HG03575 (cell line): ENCODE measurements at regions not wholly inside any gene's neighbourhood (a gene's known extent, or its start where the extent isn't known, plus 50 kb on each side); places are given as distances from the start of the nearest gene placed in this dataset.

ENCODE experiments used
- ATAC-seq: cut with Tn5 transposase; IDR thresholded peaks from one replicate; pipeline ENCODE4 v1.9.1; 2021; ENCODE audit not compliant: unreplicated experiment, insufficient number of reproducible peaks, low FRiP score; ENCODE audit errors: extremely low read depth

DNA sequence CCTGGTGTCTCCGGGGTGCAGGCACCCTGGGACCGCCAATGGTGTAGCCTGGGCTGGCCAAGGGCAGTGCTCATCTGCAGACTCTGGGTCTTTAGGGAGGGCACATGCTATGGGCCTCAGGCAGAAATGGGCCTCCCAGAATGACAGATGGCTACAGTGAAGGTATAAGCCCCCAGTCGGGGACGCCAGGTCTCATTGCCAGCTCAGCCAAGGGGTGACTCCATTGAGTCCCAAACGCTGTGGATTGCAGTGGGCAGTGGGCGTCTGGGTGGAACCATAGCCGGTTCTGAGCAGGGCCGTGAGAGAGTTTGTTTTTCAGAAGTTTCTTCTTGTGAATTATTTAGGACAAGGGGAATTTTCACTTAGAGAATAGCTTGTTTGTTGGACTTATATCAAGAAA lies 516.9 kb downstream of the TBC1D22A start:
- no peak for ATAC-seq

GRCh38 chr22:47278655-47279054 lies 516.2 kb downstream of the TBC1D22A start:
- ATAC-seq, result no peak

DNA sequence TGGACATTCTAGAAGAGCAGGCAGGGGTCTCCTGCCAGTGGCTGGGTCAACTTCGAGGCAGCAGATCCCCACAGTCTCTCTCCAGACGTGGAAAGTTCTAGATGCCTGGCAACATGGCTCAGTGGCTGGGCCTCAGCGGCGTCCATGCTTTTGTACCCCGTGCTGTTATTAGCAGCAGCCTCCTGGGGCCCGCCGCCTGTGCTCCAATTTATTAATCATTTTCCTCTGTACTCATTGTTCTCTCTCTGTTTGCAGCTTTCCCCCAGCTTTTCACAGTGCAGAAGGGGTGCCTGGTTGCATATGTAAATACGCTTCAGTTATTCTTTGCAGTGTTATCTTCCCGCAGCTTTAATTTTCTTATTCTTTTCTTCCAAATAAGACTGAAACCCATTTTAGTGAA lies 515.1 kb downstream of the TBC1D22A start:
- no peak for ATAC-seq

GRCh38 chr22:47276991-47277390 lies 514.5 kb downstream of the TBC1D22A start:
- no peak for ATAC-seq

- ATAC-seq, result no peak
Observed at GRCh38 chr22:47276450-47276820, 514.0 kb downstream of the TBC1D22A start.

- ATAC-seq, result no peak
Observed at GRCh38 chr22:47275605-47276449, 513.4 kb downstream of the TBC1D22A start.

GRCh38 chr22:47274196-47274595 lies 511.7 kb downstream of the TBC1D22A start:
- ATAC-seq, result no peak

DNA sequence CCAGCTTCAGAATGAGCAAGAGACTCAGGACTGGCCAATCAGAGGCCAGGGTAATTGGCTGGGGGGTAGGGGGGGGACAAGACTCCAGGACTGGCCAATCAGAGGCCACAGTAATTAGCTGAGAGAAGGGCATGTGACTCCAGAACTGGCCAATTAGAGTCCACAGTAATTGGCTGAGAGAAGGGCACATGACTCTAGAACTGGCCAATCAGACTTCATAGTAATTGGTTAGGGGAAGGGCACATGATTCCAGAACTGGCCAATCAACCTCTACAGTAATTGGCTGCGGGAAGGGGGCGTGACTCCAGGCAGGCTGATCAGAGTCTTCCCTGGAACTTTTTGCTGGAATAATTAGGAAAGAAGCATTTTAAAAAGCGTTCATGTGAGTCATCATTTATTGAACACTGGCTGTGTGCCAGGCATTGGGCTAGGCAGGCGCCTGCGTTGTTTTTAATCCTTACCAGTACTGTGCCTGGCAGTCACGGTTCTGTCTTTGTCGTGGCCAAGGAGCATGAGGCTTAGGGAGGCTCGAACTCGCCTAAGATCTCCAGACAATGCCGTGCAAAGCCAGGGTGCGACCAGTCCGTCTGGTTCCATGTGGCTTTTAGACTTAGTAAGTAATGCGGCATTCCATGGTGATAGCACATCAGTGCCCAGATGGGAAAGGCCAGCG lies 508.1 kb downstream of the TBC1D22A start:
- no peak for ATAC-seq

DNA sequence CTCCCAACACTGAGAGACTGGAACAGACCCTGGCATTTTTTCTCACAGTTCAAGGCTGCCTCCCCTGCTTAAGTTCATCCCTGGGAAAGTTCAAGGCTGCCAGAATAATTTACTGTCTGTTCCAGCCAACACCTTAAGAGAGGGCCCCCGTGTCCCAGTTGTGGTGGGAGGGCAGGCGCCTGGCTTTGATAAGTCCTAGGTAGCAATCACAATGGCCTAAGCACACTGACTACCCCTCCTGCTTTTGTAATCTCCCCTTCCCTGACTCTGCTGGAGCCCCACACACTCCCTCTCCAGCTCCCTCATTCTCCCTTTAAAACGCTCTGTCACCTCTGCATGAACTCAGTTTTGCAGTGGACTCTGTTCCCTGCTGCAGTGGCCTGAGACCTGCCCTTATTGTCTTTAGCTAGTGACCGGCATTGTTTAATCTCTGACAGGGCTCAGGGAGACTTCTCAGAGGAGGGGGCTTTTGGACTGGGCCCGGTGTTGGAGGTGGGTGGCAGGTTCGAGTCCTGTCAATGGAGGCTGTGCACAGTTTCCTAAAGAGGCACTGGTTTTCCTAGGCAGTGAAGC lies 507.2 kb downstream of the TBC1D22A start:
- no peak for ATAC-seq

GRCh38 chr22:47267513-47268282 lies 505.2 kb downstream of the TBC1D22A start:
- ATAC-seq, result no peak

GRCh38 chr22:47266329-47266728 lies 503.9 kb downstream of the TBC1D22A start:
- no peak for ATAC-seq

- no peak for ATAC-seq
Observed at GRCh38 chr22:47260551-47260950, 498.1 kb downstream of the TBC1D22A start.

DNA sequence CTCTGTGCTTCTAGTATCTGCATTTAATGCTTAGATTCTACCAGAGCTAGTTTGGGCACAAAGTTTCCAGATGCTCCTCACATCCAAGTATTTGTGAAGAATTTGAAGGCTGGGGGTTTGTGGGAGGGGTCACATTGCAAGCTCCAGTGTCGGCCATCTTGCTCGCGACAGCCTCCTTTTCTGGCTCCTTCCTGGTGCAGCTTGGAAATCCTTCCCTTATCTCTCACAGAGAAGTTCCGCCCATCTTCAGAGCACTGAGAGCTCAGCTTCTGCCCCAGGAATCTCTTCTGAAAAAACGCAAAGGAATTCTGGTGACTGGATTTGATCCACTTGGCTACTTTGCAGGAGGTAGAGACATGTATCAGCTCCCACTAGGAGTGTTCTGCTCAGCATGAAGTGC lies 497.5 kb downstream of the TBC1D22A start:
- ATAC-seq, result no peak

GRCh38 chr22:47259049-47259448 lies 496.6 kb downstream of the TBC1D22A start:
- ATAC-seq, result no peak

- no peak for ATAC-seq
Observed at GRCh38 chr22:47257976-47258375, 495.5 kb downstream of the TBC1D22A start.

DNA sequence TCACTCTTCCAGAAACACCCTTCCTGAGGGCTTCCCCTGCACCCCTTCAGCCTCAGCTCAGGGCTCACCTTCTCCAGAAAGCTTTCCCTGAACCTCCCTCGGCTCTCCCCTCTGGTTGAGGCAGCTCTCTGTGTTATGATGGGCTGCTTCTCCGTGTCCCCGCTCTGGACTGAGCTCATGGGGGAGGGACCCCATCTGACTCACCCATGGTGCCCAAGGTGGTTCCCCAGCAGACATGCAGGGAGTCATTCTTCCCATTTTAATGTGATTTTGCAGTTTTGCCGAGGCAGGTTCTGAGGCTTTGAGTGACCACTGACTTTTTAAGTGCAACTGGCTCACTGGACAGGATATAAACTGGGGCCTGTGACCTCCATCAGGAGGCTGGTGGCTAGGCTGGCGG lies 495.1 kb downstream of the TBC1D22A start:
- no peak for ATAC-seq

DNA sequence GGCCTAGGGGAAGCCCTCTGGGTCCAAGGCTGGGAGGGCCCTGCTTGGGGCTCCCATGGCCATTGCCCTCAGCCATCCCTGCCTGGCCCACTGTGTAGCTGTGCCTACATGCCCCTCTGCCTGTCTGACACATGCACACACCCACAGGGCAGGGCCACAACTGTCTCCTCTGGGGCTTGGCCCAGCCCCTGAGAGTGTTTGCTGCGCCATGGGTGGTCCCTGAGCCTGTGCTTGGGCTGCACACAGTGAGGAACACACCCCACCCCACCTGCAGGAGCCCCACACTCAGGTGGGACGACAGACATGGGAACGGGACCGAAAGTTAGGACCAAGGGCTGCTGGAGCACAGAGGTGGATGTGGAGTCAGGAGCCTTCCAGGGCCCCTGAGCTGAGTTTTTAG lies 489.5 kb downstream of the TBC1D22A start:
- no peak for ATAC-seq

DNA sequence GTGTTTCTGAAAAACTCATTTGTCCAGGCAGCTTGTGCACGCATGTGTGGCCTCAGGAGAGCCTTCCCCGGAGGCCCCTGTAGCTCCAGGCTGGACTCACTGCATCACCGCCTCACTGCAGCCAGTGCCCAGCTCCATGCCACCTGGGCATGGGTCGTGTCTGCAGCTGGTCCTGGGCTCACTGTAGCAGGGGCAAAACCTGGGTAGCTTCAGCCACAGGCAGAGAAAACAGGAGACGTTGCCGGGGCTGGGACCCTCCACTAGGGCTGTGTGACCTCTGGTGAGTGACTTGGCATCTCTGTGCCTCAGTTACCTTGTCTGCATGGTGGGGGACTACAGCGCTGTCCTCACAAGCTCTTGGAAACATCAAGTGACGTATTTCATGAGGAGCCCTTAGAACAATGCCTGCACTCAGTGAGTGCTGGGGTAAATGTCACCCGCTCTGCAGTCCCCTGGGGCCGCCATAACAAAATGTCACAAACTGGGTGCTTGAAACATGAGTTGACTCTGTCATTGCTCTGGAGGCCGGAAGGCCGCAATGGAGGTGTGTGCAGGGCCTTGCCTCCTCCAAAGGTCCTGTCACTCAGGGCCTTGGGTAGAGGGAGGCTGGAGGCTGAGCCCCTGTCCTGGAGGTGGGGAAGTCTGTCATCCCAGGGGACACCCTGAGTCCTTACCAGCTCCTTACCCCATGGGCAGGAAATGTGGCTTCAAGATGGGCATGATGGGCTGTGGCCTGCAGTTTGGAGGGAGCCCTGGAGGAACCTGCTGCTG lies 488.7 kb downstream of the TBC1D22A start:
- ATAC-seq, result no peak

- no peak for ATAC-seq
Observed at GRCh38 chr22:47249370-47249928, 487.0 kb downstream of the TBC1D22A start.
